COLO668 (cell line): ENCODE measurements at regions not wholly inside any gene's neighbourhood (a gene's known extent, or its start where the extent isn't known, plus 50 kb on each side); places are given as distances from the start of the nearest gene placed in this dataset.
"Not testable (repeated sequence)": the region's sequence is repeated elsewhere in the genome, so short reads cannot be mapped to it uniquely, and the experiment has no call there.

ENCODE experiments used
- DNase-seq: peaks from one replicate; lab custom pipeline; 2025; ENCODE audit not compliant: unreplicated experiment; lab: John Stamatoyannopoulos, UW

GRCh38 chr1:147348592-147348991, 106.1 kb downstream of the CHD1L start:
- not testable (repeated sequence) for DNase-seq

- DNase-seq: no peak
These were observed 107.0 kb downstream of the CHD1L start for GRCh38 chr1:147349533-147349932.

GRCh38 chr1:147351140-147351835, 108.8 kb downstream of the CHD1L start:
- no peak for DNase-seq

GRCh38 chr1:147377263-147378246, 135.1 kb downstream of the CHD1L start:
- DNase-seq: no peak

GRCh38 chr1:147379889-147380288, 137.4 kb downstream of the CHD1L start:
- no peak for DNase-seq

GRCh38 chr1:147384804-147385203, 142.3 kb downstream of the CHD1L start:
- DNase-seq: no peak

- DNase-seq: no peak
These were observed 146.5 kb downstream of the CHD1L start for GRCh38 chr1:147388969-147389368.

- no peak for DNase-seq
These were observed 147.2 kb downstream of the CHD1L start for GRCh38 chr1:147389532-147390184.

- DNase-seq: no peak
These were observed 147.7 kb downstream of the CHD1L start for GRCh38 chr1:147390185-147390542.

GRCh38 chr1:147391114-147391513, 148.6 kb downstream of the CHD1L start:
- DNase-seq: no peak

GRCh38 chr1:147402326-147403045, 138.8 kb upstream of the BCL9 start:
- peak; percentile 78 for DNase-seq

- DNase-seq: not testable (repeated sequence)
These were observed 137.0 kb upstream of the BCL9 start for GRCh38 chr1:147404344-147404743.

- no peak for DNase-seq
These were observed 131.4 kb upstream of the BCL9 start for GRCh38 chr1:147409886-147410285.

GRCh38 chr1:147413110-147413605, 128.1 kb upstream of the BCL9 start:
- DNase-seq: no peak

GRCh38 chr1:147414505-147415163, 126.7 kb upstream of the BCL9 start:
- DNase-seq: no peak

- DNase-seq: no peak
These were observed 124.3 kb upstream of the BCL9 start for GRCh38 chr1:147417024-147417423.

GRCh38 chr1:147423100-147423827, 118.0 kb upstream of the BCL9 start:
- peak; percentile 19 for DNase-seq

GRCh38 chr1:147434921-147435320, 106.4 kb upstream of the BCL9 start:
- DNase-seq: no peak

- no peak for DNase-seq
These were observed 96.9 kb upstream of the BCL9 start for GRCh38 chr1:147444381-147444780.

GRCh38 chr1:147451628-147452027, 89.7 kb upstream of the BCL9 start:
- DNase-seq: no peak
